ENCODE measurements at regions not wholly inside any gene's neighbourhood (a gene's known extent, or its start where the extent isn't known, plus 50 kb on each side); places are given as distances from the start of the nearest gene placed in this dataset.

- H4K5ac ChIP-seq (ENCODE audit: low read depth, low read length): no peak overlapping the region
- H3K4me2 ChIP-seq (ENCODE audit: low read depth, low read length): no peak overlapping the region
- H4K20me1 ChIP-seq (ENCODE audit: insufficient read depth, low read length): no peaks in the 10 kb centered on the region
- CTCF ChIA-PET: no interaction called here
- no peak overlapping the region for H3K56ac ChIP-seq (ENCODE audit: extremely low read depth, insufficient read depth, low read length)
- no peak overlapping the region for H2AFZ ChIP-seq (replicated peaks; ENCODE audit: low read length, poor library complexity)
- no peaks in the 10 kb centered on the region for H3K27me3 ChIP-seq (ENCODE audit: control insufficient read depth, insufficient read depth, low read length)
- H3K79me1 ChIP-seq (ENCODE audit: low read depth in 1 of 2, low read length in 2 of 2): no peaks in the 10 kb centered on the region
- no peak overlapping the region for H2AK5ac ChIP-seq (ENCODE audit: low read depth, low read length)
- H2BK5ac ChIP-seq (ENCODE audit: low read depth, low read length, poor library complexity, severe bottlenecking): no peak overlapping the region
- no peak overlapping the region for H3K23ac ChIP-seq (ENCODE audit: low read depth, low read length)
- no peak overlapping the region for H3K27ac ChIP-seq (ENCODE audit: insufficient read depth, low read length)
- intact Hi-C loops (cut with micrococcal nuclease): no loop called here
- no peak for DNase-seq
- no peak overlapping the region for H2BK20ac ChIP-seq (ENCODE audit: low read depth, low read length)
- H3K9me1 ChIP-seq (ENCODE audit: insufficient read depth, low read length): no peaks in the 10 kb centered on the region
- H4K8ac ChIP-seq (ENCODE audit: low read depth in 2 of 2, low read length in 2 of 2): no peak overlapping the region
- H3K9ac ChIP-seq (ENCODE audit: low read depth, low read length): no peak overlapping the region
- no peaks in the 10 kb centered on the region; the same call in 1 of the 2 replicates for H3K9me3 ChIP-seq (ENCODE audit: control insufficient read depth, insufficient read depth, low read length)
- H2AK9ac ChIP-seq (replicated peaks; ENCODE audit: low read depth, low read length, poor library complexity): no peak overlapping the region
- no peaks in the 10 kb centered on the region for H3K4me1 ChIP-seq (ENCODE audit: control insufficient read depth, insufficient read depth, low read length)
- H3K18ac ChIP-seq (ENCODE audit: low read depth, low read length): no peak overlapping the region
- no CpG with 5 or more reads among the region's 1 CpG for WGBS, 2 experiments (ENCODE audit: extremely low coverage in 2 of 2, insufficient read length in 1 of 2)
- no peak overlapping the region for H3K4ac ChIP-seq (ENCODE audit: low read depth, low read length)
- no peak for ATAC-seq (ENCODE audit: low read depth)
- H3K4me3 ChIP-seq (ENCODE audit: insufficient read depth, low read depth, low read length): no peak overlapping the region
- H2BK15ac ChIP-seq (ENCODE audit: low read depth, low read length): no peak overlapping the region
- no peak overlapping the region for H3K14ac ChIP-seq (replicated peaks; ENCODE audit: low read depth, low read length)
- POLR2A ChIA-PET (ENCODE audit: unreplicated experiment): no interaction called here
- TF ChIP-seq FOS (IDR thresholded peaks at IDR 0.05; ENCODE audit: low read depth, low read length) (no peak), CEBPB (IDR thresholded peaks at IDR 0.05; ENCODE audit: low read depth, low read length) (peak; percentile 51; the same call in 1 of the 2 replicates), CTCF (conservative IDR thresholded peaks at IDR 0.05; ENCODE audit: low read depth, low read length) (no peak)
- H3K36me3 ChIP-seq (ENCODE audit: control insufficient read depth, insufficient read depth, low read length): no peaks in the 10 kb centered on the region
- no TSS peak for BruUV-seq (replicated peaks)
- in situ Hi-C loops (cut with MboI; ENCODE audit: low sequenced_read_pairs): no loop called here
- no peak overlapping the region for H4K91ac ChIP-seq (ENCODE audit: insufficient read depth, low read depth, low read length)
- H2BK120ac ChIP-seq (ENCODE audit: low read depth, low read length): no peak overlapping the region
- dilution Hi-C loops (cut with HindIII; ENCODE audit: low sequenced_read_pairs, unreplicated experiment): no loop called here
These were observed 326.3 kb upstream of the TSHZ2 start for GRCh38 chr20:52645822-52646221.

Measured in IMR-90 (cell line).